K562 (cell line): ENCODE measurements at regions not wholly inside any gene's neighbourhood (a gene's known extent, or its start where the extent isn't known, plus 50 kb on each side); places are given as distances from the start of the nearest gene placed in this dataset.
A peak's percentile ranks its signal among the peaks of the same experiment; 100 is the strongest.

Experiments used
- ATAC-seq: fragments of 200-7000 bp; cut with Tn5 transposase; 3 replicates; pipeline ENCODE4 v1.9.1; 2020; ENCODE audit warnings: moderate library complexity
- BruUV-seq: library from RNA; stranded (reverse); fragments of 400-500 nt; replicated peaks from 2 replicates; lab custom pipeline; 2021; lab: Mats Ljungman, UMichigan
- CTCF ChIA-PET: fragments of 300-600 bp; formaldehyde crosslinking; extraction: SDS; loops from one replicate; lab custom pipeline; 2021; ENCODE audit warnings: low intra/inter-chr PET ratio; lab: Yijun Ruan, JAX
- POLR2A ChIA-PET: fragments of 300-600, 350-650 bp; sonication (Branson Sonifier 250); formaldehyde crosslinking; extraction: SDS; loops from one replicate; lab custom pipeline; 2021; ENCODE audit warnings: antibody characterized with exemption, inconsistent platforms; lab: Yijun Ruan, JAX
- DNase-seq, 4 experiments: peaks; one replicate each; pipeline versions ENCODE4 v3.0.0 to v3.0.0-alpha.2; 2011 to 2018; ENCODE audit warnings: low spot score in 3 of 4, mixed read lengths in 3 of 4; ENCODE audit errors: extremely low read depth in 1 of 4
- FAIRE-seq: peaks from 2 replicates; lab custom pipeline; 2011; peaks lifted over from hg19 to GRCh38; lab: Jason Lieb, UNC
- H2AFZ ChIP-seq: 2 replicates; pipeline ENCODE4 v1.6.0; 2011; ENCODE audit warnings: low read depth, low read length, control low read depth, inconsistent platforms
- H3K27ac ChIP-seq: fragments of 200-600 bp; 3 replicates; pipeline ENCODE4 v1.8.0; 2011; ENCODE audit warnings: low read depth, mild to moderate bottlenecking, control low read depth, inconsistent platforms, low read length, moderate library complexity, mixed read lengths; ENCODE audit errors: extremely low read depth
- H3K27me3 ChIP-seq, 2 experiments: fragments of 300-600 bp in 1 of 2; 2 replicates in 1 of 2; 3 replicates in 1 of 2; pipeline versions ENCODE4 v1.6.0 to v1.8.0; 2011; ENCODE audit warnings: inconsistent platforms in 2 of 2, low read length in 2 of 2, mild to moderate bottlenecking in 1 of 2, mixed read lengths in 1 of 2, moderate library complexity in 1 of 2; ENCODE audit not compliant: control insufficient read depth in 2 of 2, insufficient read depth in 2 of 2
- H3K36me3 ChIP-seq: fragments of 300-600 bp; 3 replicates; pipeline ENCODE4 v1.8.0; 2011; ENCODE audit warnings: mild to moderate bottlenecking, low read length, inconsistent platforms; ENCODE audit not compliant: control insufficient read depth, insufficient read depth
- H3K4me1 ChIP-seq, 2 experiments: fragments of 200-600 bp in 1 of 2; replicated peaks in 1 of 2; 2 replicates in 1 of 2; 3 replicates in 1 of 2; pipeline versions ENCODE4 v1.5.1 to v1.8.0; 2011; ENCODE audit warnings: inconsistent platforms in 2 of 2, low read length in 2 of 2, mild to moderate bottlenecking in 1 of 2, mixed read lengths in 1 of 2, moderate library complexity in 1 of 2; ENCODE audit not compliant: control insufficient read depth in 2 of 2, insufficient read depth in 2 of 2
- H3K4me2 ChIP-seq: 2 replicates; pipeline ENCODE4 v1.6.1; 2011; ENCODE audit warnings: low read length, control low read depth, inconsistent platforms, mixed read lengths; ENCODE audit not compliant: insufficient read depth
- H3K4me3 ChIP-seq: fragments of 200-600 bp; sonication (generic), shearing (Covaris generic); 2 replicates; pipeline ENCODE4 v1.5.1; 2016; ENCODE audit warnings: control low read depth, inconsistent platforms
- H3K79me2 ChIP-seq: fragments of 200-600 bp; 3 replicates; pipeline ENCODE4 v1.8.0; 2011; ENCODE audit warnings: low read length, inconsistent platforms; ENCODE audit not compliant: control insufficient read depth, insufficient read depth
- H3K9ac ChIP-seq, 2 experiments: 2 replicates each; pipeline versions ENCODE4 v1.6.0 to v1.6.1; 2011; ENCODE audit warnings: low read depth in 2 of 2, low read length in 2 of 2, control low read depth in 1 of 2, inconsistent platforms in 1 of 2, mild to moderate bottlenecking in 1 of 2, mixed read lengths in 1 of 2; ENCODE audit not compliant: insufficient read depth in 1 of 2
- H3K9me1 ChIP-seq: one replicate; pipeline ENCODE4 v1.6.0; 2011; ENCODE audit warnings: inconsistent platforms, mild to moderate bottlenecking, low read length, moderate library complexity; ENCODE audit not compliant: control insufficient read depth, insufficient read depth
- H3K9me3 ChIP-seq: replicated peaks from 2 replicates; pipeline ENCODE4 v1.5.1; 2011; ENCODE audit warnings: low read depth, low read length, inconsistent platforms; ENCODE audit not compliant: control insufficient read depth, insufficient read depth
- H4K20me1 ChIP-seq: replicated peaks from 2 replicates; pipeline ENCODE4 v1.6.1; 2011; ENCODE audit warnings: low read length, inconsistent platforms, mixed read lengths; ENCODE audit not compliant: control insufficient read depth, insufficient read depth
- COPS2 ChIP-seq: fragments of 450-650 bp; conservative IDR thresholded peaks from 2 replicates; pipeline ENCODE4 v1.6.1; 2016; ENCODE audit warnings: mild to moderate bottlenecking, moderate library complexity
- MTA1 ChIP-seq: fragments of 450-650 bp; IDR thresholded peaks from 2 replicates; pipeline ENCODE4 v1.6.1; 2017; ENCODE audit warnings: borderline replicate concordance
- MXI1 ChIP-seq: IDR thresholded peaks from 2 replicates; pipeline ENCODE4 v1.6.1; 2011; ENCODE audit warnings: low read depth, mild to moderate bottlenecking, improper control_type of control experiment, low read length
- TAF1 ChIP-seq: IDR thresholded peaks from 2 replicates; pipeline ENCODE4 v1.6.1; 2011; ENCODE audit warnings: mild to moderate bottlenecking, low read length, moderate library complexity; ENCODE audit not compliant: insufficient read depth, control insufficient read depth, severe bottlenecking; ENCODE audit errors: extremely low read depth
- WGBS: fragments of 100-300 bp; shearing (Covaris generic); methylation state at CpG from one replicate; pipeline ENCODE4 v1.1.6; 2016; ENCODE audit warnings: low coverage, mixed read lengths; ENCODE audit not compliant: insufficient coverage; ENCODE audit errors: missing lambda C conversion rate; 5-methylcytosine and 5-hydroxymethylcytosine counted together
- in situ Hi-C: fragments of 300-500 bp; cut with MboI; formaldehyde crosslinking; loops from 4 replicates; pipeline ENCODE4 v1.15.0; 2018; ENCODE audit warnings: inconsistent platforms, mixed read lengths
- intact Hi-C: fragments of 100-400 bp; cut with micrococcal nuclease; formaldehyde crosslinking; loops from 2 replicates; pipeline ENCODE4 v1.14.2; 2022
- TF ChIP-seq, protein P1 (sequence below): fragments of 450-650 bp; conservative IDR thresholded peaks from 2 replicates; pipeline ENCODE4 v1.6.1; 2016; ENCODE audit warnings: missing genetic modification characterization, low read depth, mild to moderate bottlenecking, missing compliant biosample characterization, moderate library complexity
- TF ChIP-seq, protein P2 (sequence below): sonication (generic); formaldehyde crosslinking; IDR thresholded peaks from 2 replicates; pipeline ENCODE4 v1.8.1; 2023; ENCODE audit warnings: mild to moderate bottlenecking, missing genetic modification reagents
- TF ChIP-seq, protein P3 (sequence below): fragments of 250-450 bp; sonication (Bioruptor Pico); IDR thresholded peaks from 2 replicates; pipeline ENCODE4 v1.9.0; 2021; ENCODE audit warnings: mild to moderate bottlenecking
- TF ChIP-seq, protein P4 (sequence below), 3 experiments: IDR thresholded peaks in 2 of 3; conservative IDR thresholded peaks in 1 of 3; 2 replicates each; pipeline ENCODE4 v1.5.1; 2011 to 2012; ENCODE audit warnings: low read length in 3 of 3, mild to moderate bottlenecking in 3 of 3, control low read depth in 2 of 3, improper control_type of control experiment in 1 of 3, inconsistent platforms in 1 of 3, low read depth in 1 of 3, mixed read lengths in 1 of 3, moderate library complexity in 1 of 3; ENCODE audit not compliant: insufficient read depth in 2 of 3

DNA sequence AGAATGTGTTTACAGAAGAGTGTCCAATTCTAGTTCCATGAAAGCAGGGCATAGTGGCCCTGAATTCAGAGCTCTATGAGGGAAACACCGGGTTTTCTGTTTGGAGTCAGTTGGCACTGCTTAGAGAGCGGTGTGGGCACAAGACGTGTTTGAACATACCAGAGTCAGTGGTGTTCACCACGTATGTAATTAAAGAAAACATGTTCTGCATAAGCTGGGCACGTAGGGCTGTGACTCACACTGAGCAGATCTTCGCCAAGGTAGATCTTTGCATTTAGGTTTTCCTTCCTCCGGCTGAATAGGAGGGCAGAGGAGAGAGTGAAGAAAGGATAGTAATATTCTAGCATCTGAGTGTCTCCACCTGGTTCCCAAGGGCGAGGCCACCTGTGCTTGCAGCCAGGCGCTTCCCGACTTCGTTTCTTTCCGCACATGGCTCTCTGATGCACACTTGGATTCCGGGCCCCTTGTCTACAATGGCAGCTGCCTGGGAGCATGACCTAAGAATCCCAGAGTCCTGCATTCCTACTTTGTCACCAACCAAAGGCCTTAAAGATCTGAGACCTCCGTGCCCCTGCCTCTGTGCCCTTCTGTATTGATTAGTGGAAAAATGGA, 136.2 kb downstream of the ERMARD start:
- Histone ChIP-seq H3K27me3 (peaks cover 0 to 29% of the 10 kb centered on the region in 2 experiments; a peak in 2 of 5 replicates), H3K9ac (no peak overlapping the region), H4K20me1 (no peaks in the 10 kb centered on the region), H3K4me3 (no peak overlapping the region), H3K4me1 (no peaks in the 10 kb centered on the region), H3K27ac (no peak overlapping the region), H3K36me3 (no peaks in the 10 kb centered on the region), H3K79me2 (no peaks in the 10 kb centered on the region), H3K4me2 (no peak overlapping the region), H3K9me1 (no peaks in the 10 kb centered on the region), H2AFZ (no peak overlapping the region), H3K9me3 (no peaks in the 10 kb centered on the region)
- ATAC-seq (no peak), DNase-seq (no peak), FAIRE-seq (no peak)
- no TSS peak for BruUV-seq
- POLR2A ChIA-PET = no interaction called here
- CTCF ChIA-PET = no interaction called here
- WGBS = under 1% methylated on average over 14 of the region's 14 CpGs
- intact Hi-C loops = no loop called here
- in situ Hi-C loops = no loop called here
- TF ChIP-seq, protein P1, sequence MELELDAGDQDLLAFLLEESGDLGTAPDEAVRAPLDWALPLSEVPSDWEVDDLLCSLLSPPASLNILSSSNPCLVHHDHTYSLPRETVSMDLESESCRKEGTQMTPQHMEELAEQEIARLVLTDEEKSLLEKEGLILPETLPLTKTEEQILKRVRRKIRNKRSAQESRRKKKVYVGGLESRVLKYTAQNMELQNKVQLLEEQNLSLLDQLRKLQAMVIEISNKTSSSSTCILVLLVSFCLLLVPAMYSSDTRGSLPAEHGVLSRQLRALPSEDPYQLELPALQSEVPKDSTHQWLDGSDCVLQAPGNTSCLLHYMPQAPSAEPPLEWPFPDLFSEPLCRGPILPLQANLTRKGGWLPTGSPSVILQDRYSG = no peak
- no peak for TF ChIP-seq TAF1

DNA sequence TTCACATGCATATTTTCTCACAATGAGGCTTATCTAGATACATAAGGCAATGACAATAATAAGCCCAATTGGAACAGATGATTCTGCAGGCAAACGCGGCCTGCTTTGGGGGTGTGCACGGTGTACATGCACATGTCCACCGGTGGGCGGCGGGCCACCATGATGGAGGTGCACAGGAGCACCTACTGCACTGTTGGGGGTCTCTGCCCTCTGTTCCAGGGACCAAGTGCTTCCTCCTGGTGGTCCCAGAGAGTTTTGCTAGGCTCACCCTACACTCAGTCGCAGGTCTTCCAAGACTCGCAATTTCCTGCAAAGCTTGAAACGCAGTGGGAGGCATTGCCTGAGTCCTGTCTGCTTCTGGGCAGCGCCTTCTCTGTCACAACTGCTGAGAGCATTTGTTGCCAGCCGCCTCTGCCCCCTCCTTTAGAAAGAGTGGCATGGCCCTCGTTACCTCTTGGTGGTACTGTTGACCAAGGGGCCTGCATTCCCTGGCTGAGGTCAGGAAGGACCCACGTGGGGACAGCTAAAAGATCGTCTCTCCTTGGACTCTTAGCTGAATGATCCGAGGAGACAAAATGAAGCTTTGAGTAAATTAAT, 135.3 kb downstream of the ERMARD start:
- Histone ChIP-seq H3K79me2 (no peaks in the 10 kb centered on the region), H3K4me2 (no peak overlapping the region), H3K4me3 (no peak overlapping the region), H2AFZ (no peak overlapping the region), H4K20me1 (no peaks in the 10 kb centered on the region), H3K27me3 (peaks cover 3 to 37% of the 10 kb centered on the region in 2 experiments; a peak in 4 of 5 replicates), H3K27ac (no peak overlapping the region), H3K36me3 (no peaks in the 10 kb centered on the region), H3K9me3 (no peaks in the 10 kb centered on the region), H3K4me1 (no peaks in the 10 kb centered on the region), H3K9me1 (no peaks in the 10 kb centered on the region), H3K9ac (no peak overlapping the region)
- intact Hi-C loops (no loop called here), in situ Hi-C loops (no loop called here)
- peak in 3 of 4 experiments; percentile 9 to 53 (median 39) for DNase-seq
- WGBS = 1% methylated on average over 15 of the region's 15 CpGs
- ChIA-PET POLR2A (no interaction called here), CTCF (no interaction called here)
- BruUV-seq = no TSS peak
- ATAC-seq = peak; percentile 87
- FAIRE-seq = no peak
- TF ChIP-seq, protein P2, sequence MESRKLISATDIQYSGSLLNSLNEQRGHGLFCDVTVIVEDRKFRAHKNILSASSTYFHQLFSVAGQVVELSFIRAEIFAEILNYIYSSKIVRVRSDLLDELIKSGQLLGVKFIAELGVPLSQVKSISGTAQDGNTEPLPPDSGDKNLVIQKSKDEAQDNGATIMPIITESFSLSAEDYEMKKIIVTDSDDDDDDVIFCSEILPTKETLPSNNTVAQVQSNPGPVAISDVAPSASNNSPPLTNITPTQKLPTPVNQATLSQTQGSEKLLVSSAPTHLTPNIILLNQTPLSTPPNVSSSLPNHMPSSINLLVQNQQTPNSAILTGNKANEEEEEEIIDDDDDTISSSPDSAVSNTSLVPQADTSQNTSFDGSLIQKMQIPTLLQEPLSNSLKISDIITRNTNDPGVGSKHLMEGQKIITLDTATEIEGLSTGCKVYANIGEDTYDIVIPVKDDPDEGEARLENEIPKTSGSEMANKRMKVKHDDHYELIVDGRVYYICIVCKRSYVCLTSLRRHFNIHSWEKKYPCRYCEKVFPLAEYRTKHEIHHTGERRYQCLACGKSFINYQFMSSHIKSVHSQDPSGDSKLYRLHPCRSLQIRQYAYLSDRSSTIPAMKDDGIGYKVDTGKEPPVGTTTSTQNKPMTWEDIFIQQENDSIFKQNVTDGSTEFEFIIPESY (CRISPR knock-in tag) = no peak
- TF ChIP-seq MXI1 (no peak), MTA1 (no peak), COPS2 (no peak)
- TF ChIP-seq, protein P3, sequence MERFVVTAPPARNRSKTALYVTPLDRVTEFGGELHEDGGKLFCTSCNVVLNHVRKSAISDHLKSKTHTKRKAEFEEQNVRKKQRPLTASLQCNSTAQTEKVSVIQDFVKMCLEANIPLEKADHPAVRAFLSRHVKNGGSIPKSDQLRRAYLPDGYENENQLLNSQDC (CRISPR knock-in tag) = no peak
- TF ChIP-seq, protein P4, sequence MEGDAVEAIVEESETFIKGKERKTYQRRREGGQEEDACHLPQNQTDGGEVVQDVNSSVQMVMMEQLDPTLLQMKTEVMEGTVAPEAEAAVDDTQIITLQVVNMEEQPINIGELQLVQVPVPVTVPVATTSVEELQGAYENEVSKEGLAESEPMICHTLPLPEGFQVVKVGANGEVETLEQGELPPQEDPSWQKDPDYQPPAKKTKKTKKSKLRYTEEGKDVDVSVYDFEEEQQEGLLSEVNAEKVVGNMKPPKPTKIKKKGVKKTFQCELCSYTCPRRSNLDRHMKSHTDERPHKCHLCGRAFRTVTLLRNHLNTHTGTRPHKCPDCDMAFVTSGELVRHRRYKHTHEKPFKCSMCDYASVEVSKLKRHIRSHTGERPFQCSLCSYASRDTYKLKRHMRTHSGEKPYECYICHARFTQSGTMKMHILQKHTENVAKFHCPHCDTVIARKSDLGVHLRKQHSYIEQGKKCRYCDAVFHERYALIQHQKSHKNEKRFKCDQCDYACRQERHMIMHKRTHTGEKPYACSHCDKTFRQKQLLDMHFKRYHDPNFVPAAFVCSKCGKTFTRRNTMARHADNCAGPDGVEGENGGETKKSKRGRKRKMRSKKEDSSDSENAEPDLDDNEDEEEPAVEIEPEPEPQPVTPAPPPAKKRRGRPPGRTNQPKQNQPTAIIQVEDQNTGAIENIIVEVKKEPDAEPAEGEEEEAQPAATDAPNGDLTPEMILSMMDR (IDR thresholded peaks at IDR 0.05 in 2 of 3, conservative IDR thresholded peaks at IDR 0.05 in 1 of 3; ENCODE audit: insufficient read depth in 2 of 3, low read depth in 1 of 3, low read length in 3 of 3) = peak; percentile 23 to 53 (median 48); a peak in 5 of 6 replicates
